Inflammatory macrophage treated with lipopolysaccharide for 4 hours (primary cell): ENCODE measurements at regions not wholly inside any gene's neighbourhood (a gene's known extent, or its start where the extent isn't known, plus 50 kb on each side); places are given as distances from the start of the nearest gene placed in this dataset.

Source experiments
- DNase-seq: peaks from one replicate; pipeline ENCODE4 v3.0.0-alpha.2; 2020

DNA sequence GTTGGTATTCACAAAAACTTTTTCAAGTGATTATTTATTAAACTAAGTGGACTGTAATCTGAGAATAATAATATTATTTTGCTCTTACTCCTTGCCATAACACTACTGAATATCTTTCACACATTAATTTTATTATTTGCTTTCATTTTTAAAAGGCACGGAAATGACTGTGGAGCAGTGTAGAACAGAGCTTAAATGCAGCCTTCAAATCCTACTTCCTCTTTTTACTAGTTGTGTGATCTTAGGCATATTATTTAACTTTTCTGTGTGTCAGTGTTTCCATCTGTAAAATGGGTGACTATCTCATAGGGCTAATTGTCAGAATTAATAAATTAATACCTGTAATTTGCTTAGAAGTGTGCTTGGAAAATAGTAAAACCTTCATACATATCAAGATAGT lies 55.5 kb upstream of the SLC8A1 start:
- peak; percentile 58 for DNase-seq

DNA sequence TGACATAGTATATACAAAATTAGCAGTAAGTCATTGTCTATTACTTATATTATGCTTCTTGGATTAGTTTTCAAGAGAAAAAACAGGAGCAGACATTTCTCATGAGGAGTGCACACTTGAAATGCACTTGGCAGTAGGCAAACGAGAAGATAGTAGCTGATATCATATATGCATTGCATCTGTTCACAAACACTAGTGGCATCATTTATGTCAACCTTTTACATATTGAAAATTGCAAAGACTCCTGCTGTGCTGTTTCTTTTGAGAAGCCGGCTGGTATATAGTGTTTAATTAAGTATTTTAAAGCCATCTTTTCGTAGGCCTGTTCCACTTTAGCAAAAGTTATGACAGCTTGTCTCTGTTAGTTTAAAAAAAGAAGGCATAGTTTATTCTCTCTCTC lies 58.4 kb upstream of the SLC8A1 start:
- DNase-seq, result no peak

DNA sequence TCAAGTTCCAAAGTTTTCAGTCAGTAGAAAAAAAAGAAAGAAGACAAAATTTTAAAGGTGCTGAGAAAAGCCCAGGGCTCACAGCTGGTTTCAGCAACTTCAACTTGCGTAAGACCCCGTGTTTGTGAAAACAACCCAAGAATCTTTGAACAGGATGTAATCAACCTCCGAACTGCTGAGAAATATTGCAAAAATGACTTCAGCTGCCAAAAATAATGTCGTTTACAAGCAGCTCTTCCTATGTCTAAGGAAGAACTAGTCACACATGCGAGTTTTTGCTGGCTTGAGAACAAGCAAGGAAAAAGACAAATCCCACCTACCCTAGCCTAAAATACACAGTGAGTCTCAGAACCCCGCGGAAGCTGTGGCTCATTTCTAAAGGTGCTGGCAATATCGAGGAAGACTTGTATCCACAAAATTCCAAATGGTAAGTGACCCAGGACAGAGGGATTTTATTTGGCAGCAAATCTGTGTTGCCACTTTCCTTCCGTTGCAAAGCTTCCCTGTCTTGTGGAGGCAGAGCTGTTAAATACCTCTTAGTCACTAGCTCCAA lies 59.8 kb upstream of the SLC8A1 start:
- DNase-seq, result peak; percentile 88

DNA sequence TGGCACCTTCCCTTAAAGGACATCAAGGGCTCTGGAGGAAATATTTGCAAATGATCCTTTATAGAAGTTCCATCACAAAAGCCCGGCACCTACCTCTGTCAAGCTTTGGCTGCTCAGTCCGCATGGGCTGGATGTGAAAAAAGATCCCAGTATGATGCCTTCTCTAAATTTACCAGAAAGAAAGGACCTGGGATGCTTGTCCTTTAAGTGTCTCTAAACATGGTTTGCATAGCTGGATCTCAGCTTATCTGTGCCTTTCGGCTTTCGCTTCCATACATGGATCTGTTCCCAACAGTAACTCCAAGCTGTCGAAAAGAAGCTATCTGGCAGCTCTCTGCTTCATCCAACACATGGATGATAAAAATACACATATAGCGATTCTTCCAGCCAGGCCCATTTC lies 60.4 kb upstream of the SLC8A1 start:
- DNase-seq, result no peak

DNA sequence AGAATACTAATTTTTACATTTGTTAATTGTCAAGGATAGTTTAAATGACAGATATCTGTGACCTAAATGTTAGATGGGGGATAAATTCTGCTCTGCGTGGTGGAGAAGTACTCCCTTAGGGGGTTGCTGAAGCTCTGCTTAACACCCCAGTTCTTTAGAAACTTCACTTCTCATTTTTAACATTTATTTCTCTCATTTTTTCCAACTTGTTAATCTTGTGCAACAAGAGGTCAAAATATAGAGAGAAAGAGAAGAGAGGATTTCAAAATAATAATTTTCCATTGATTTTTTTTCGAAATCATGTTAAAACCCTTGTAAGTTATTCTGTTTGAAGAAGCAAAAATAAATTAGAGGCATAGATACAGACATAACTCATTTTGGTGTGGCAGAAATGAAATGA lies 61.3 kb upstream of the SLC8A1 start:
- DNase-seq, result peak; percentile 72

DNA sequence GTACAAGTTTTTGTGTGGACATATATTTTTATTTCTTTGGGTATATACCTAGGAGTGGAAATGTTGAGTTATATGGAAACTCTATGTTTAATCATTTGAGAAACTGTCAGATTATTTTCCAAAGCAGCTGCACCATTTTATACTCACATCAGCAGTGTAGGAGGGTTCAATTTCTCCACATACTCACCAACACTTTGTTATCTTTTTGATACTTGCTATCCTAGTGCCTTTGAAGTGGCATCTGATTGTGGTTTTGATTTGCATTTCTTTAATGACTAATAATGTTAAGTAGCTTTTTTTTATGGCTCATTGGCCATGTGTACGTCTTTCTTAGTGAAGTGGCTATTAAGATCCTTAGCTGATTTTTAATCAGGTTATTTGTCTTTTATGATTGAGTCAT lies 64.7 kb upstream of the SLC8A1 start:
- DNase-seq, result no peak

DNA sequence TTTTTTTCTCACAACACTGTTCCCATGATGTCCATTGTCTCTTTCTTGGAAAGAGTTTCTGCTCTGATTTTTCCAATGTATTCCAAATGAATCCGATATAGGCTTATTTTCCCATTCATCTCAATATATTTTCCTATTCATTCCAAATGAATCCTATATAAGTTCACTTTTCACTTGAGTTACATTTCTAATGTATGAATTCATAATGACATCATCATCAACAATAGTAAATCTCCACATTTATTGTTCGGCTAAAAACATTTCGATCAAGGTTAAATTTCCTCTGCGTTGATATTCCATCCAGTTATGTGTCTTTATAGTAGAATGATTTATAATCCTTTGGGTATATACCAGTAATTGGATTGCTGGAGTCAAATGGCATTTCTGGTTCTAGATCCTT lies 76.7 kb upstream of the SLC8A1 start:
- no peak for DNase-seq

DNA sequence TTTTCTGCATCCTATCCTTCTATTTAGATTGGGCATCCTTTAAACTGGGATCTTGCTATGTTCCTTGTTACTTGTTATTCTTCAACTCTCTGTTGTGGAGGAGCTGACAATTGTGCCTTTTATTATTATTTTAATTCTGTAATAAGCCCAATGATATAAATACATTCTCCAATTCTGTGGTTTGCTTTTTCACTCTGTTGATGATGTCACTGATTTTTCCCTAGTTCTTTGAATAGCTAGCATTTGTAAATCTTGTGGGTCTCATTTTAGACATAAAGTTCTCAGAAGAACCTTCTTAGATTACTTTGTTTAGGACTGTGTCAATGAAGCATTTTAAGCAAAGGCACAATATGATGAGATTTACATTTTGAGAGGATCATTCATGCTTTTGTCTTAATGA lies 79.5 kb upstream of the SLC8A1 start:
- no peak for DNase-seq

DNA sequence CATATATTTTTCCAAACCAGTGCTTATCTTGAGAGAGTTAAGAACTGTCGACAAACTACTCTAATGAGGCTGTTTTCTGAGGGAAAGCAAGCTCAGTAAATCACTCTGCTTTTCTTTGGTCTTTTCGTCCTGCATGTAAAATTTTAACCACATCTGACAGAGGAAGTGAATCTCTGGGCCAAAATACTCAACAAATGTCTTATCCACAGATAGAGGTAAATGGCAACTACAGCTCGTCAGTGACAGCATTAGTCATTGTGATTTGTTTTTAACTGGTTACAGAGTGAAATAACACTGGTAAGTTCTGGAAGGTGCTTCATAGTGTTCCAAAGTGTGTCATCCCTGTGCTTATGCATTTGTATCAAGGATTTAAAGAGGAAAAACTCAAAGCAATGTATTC lies 82.6 kb upstream of the SLC8A1 start:
- no peak for DNase-seq

DNA sequence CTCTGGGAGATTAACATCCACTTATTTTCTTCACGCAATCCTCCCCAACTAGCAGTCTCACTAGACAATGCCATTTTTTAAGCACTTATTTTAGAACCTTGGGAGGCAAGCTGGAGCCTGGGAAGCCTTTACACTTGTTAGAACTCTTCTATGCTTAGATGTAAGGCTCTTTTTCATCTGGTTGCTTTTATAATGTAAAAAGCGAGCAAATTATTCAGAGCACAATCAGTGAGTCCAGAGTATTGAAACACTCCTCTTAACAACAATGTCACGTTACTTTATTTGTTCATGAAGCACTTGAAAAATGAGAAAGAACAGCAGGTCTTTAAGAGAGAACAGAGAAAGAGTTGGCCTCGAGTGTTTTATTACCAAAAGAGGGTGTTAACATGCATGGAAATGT lies 84.1 kb upstream of the SLC8A1 start:
- DNase-seq, result no peak

DNA sequence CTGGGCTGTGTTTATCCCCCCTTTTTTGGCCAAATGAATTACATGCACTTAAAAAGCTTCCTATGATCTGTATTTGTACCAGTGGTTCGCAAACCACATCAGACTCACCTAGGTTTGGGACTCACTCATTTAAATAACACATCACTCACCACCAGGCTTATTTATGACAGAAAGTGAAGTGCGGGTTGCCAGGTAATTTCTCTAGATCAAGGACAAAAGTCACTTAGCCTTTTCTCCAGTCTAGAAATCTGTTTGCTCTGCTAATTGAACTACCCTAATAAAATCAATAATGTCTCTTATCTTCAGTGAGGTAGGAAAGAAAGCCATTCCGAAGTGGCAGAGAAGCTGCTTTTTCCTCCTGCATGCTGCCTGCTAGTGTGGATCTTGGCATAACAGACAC lies 88.1 kb upstream of the SLC8A1 start:
- no peak for DNase-seq

DNA sequence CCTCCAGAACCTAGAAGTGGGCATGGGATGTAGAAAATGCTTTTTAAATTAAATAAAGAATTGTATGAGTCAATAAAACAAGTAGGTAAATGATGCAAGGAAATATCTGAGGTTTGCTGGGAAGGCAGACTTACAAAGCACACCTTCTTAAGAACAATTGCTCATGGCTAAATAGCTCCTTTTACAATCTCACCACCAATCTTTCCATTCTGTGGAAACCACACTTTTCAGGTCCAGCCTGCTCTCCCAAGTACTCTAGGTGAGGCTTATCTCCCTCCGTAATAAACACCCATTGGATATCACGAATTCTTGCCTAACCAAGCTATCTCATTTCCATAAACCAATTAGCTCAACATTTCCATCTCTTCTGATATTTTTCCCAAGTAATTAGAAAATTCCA lies 91.5 kb upstream of the SLC8A1 start:
- DNase-seq, result no peak

DNA sequence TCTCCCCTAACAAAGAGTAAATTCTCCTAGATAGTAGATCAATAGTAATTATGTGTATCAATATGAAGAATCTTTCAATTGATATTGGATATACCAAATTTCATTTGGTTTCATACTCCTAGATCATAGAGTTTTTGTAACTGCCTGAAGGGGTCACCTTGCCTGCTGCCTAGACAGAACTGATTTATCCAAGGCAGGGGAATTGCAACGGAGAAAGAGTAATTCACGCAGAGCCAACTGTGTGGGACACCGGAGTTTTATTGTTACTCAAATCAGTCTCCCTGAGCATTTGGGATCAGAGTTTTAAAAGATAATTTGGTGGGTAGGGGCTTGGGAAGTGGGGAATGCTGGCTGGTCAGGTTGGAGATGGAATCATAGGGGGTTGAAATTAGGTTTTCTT lies 92.2 kb upstream of the SLC8A1 start:
- DNase-seq, result no peak

DNA sequence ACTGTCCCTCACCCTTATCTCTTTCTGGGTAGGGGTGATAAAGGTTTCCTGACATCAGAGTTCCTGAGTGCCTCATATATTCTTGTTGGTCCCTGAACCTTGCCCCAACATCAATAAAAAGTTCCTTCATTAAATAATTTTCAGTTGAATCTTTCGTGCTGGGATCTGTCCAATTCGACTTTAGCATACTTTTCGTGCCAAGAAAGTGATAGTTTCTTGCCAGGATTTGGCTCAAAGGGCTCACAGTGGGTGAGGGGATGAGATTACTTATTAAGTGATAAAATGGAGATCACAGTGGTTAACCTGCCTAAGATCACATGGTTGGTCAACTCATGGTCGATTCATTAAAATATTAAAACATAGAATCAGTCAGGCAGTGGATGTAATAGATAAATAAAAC lies 93.8 kb upstream of the SLC8A1 start:
- DNase-seq, result no peak

DNA sequence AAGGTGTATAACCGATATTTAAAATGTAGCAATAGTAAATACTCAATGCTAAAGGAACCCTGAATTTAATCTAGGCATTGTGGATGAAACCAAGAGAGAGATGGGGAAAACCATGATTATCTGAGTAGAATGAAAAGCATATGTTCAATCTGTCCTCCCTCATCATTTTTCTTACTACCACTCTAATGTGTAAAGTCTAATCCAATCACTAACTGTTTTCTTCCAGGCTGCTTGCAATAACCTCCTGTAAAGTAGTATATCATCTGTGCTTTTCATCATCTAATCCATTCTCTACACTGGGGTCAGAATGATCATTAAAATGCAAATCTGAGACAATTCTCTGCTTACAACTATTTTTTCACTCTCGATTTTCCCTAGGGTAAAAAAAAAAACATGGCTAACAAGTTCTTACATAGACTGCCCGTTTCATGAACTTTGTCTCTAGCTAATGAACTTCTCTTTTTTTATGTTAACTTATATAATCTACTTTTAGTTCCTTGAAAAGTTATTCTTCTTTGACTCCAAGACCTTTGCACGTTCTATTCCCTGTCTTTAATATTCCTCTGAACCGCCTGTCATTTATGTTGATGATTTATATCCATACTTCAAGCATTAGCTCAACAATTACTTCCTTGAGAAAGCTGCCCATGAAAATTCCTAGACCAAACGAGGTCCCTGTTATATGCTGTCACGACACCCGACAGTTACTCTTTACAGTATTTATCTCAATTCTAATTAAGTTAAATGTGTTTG lies 94.7 kb upstream of the SLC8A1 start:
- no peak for DNase-seq

DNA sequence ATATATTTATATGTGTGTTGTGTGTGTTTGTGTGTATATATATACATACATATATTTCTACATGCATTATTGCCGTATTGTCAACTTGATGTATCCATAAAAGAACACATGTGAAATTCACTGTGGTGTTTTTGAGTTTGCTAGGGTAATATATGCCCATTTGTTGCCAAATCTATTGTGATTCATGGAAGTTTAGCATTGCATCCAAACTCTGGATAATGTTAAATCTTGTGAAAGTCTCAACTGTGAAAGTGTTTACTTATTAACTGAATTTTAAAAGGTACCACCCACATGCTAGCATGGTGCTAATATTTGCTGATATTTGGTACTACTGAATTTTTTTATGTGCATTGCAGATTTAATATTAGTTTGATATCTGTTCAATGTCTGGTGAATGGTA lies 96.6 kb upstream of the SLC8A1 start:
- no peak for DNase-seq

DNA sequence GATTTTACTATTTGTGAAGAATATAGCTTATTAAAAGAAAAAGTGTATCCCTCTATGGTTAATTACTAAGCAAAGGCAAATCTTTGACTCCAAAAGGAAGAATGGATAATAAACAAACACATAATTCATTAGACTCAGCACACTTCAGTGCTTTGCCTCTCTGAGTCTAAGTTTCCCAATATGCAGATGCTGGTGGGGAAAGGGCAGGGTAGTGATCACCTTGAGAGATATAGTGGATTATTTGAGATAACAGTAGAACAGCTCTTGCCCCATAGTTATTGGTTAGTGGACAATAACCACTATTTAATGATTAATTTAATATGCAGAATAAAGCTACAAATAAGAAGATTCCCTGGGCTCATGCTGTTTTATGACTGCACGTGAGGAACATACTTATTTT lies 98.2 kb upstream of the SLC8A1 start:
- no peak for DNase-seq

DNA sequence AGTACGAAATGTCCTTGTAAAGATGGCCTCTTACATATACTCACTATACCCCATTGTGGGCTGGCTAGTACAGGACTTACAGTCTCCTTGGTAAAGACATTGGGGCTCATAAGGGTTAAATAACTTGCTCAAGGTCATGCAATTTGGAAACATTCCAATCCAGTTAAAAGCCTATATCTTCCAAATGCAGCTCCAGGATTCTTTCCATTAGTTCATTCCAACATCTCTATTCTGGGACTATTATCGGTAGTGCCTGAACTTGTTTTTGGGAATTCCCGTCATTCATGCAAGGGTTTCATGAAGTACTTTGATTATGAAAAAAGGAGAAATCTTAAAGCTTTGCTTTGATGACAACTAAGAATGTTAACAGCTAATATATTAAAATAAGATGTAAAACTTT lies 99.2 kb upstream of the SLC8A1 start:
- no peak for DNase-seq

DNA sequence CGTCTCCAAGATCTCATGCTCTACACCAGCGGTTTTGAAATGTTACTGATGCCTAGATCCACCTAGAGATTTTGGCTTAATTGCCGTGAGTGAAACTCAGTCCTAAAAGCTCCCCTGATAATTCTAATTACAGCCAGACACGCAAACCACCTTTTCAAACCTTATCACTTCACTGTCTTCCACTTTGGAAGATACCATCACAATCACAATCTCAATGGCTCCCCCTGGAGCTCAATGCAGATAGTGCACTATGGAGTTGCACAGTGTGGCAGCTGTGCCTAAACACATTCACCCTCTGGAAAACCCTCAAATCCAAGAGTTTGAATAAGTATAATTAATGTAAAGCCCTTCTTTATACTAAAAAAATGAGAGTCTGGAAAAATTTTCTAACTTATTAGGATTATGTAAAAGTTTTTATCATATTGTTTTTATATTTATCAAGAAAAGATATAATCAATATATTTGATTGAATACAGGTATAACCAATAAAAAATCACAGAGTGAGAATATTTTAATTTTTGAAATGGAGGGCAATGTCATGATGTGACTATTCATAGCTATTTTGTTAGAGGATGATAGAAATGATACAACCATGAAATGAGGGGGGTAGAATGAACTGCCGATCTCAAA lies 102.9 kb upstream of the SLC8A1 start:
- peak; percentile 69 for DNase-seq

DNA sequence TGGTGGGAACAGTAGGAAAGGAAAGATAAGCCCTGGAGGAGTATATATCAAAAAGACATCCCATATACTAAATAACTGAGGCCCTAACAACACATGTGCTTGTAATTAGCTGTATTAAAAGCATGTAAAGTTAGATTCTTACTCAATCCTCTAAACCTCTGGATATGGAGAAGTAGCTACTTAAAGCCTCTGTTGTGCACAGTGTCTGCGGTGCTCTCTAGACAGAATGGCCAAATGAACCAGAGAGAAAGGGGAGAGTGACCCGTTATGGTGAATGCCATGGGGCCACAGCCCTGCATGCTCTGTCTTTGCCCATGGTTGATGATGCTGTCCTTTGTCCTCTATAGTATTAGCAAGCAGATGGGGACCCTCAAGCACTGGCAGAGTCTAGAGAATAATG lies 104.4 kb upstream of the SLC8A1 start:
- DNase-seq, result peak; percentile 51

DNA sequence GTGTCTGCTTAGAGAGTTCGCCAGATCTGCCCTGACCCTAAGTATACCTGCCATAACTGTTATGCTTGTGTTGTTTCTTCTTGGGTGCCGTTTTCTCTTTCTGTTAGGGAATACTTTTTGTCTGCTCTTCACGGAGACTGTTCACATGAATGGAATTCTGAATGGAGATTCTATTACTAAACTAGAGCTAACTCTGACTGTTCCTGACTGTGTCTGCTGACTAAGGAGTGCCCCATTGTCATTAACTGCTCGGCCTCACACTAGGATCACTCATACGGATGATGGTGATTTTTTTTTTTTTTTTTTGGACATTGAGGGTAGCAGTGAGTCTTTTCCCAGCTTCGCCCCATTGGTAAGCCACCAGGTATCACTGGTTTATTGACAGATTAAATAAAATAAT lies 104.8 kb upstream of the SLC8A1 start:
- no peak for DNase-seq

DNA sequence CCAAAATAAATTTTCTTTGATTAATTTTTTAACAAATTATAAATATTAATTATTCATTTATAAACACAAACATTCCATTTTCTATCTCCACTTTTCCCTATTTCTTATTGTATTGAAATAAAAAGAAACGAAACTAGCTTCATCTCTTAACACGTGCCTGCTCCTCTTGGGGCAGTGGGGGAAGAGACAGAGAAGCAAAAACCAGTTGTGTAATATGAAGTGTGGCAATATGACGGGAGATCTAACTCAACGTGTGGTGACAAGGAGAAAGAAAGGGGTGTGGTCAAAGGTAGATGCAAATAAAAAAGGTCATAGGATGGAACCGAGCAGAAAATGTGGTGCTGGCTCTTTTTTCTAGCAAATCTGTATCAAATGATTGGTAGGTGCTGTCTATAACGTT lies 106.9 kb upstream of the SLC8A1 start:
- peak; percentile 88 for DNase-seq

DNA sequence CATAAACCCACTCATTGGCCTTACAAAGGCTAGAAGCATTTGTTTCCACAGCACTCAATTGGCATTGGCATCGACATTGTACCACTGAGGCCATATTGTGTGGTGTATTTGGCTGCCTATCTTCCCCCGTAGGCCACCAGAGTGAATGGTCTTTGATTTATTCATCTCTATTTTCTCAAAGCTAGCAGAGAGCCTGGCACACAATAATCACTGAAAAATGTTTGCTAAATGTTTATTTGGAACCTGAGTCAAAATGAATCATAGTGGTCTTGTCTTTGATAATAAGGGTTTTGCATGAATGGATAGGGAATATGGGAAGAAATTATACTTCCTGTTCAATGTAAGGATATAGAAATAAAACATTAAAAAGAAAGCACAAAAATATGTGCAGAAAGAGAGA lies 107.3 kb upstream of the SLC8A1 start:
- no peak for DNase-seq

DNA sequence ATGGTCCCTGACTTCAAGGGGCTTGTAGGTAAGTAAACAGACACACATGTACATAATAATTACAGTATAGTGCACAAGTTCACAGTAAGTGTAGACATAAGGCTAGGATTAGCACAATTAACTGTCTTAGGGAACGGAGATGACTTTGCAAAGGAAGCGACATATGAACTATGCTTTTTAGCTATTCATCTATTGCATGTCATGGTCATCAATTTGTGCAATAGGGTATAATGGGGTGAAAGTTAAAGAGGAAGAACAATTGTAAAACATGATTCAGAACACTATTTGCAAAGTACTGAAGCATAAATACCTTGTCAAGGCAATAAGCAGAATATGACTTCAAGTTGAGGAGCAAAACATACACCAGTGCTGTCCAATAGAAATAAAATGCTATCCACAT lies 112.3 kb upstream of the SLC8A1 start:
- DNase-seq, result peak; percentile 76

DNA sequence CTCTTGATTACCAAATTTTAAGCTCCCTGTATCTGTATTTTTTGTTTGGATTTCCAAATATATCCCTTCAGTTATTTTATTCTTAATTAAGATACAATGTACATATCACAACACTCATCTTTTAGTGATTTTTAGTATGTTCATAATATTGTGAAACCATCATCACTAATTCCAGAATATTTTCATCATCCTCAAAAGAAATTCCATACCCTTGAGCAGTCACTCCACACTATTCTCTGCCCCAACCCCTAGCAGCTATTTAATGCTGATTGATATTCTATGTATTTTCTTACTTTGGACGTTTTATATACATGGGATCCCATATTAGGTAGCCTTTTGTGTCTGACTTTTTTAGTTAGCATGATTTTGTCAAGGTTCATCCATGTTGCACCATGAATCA lies 127.4 kb upstream of the SLC8A1 start:
- no peak for DNase-seq
